ENCODE measurements at regions not wholly inside any gene's neighbourhood (a gene's known extent, or its start where the extent isn't known, plus 50 kb on each side); places are given as distances from the start of the nearest gene placed in this dataset.

DNA sequence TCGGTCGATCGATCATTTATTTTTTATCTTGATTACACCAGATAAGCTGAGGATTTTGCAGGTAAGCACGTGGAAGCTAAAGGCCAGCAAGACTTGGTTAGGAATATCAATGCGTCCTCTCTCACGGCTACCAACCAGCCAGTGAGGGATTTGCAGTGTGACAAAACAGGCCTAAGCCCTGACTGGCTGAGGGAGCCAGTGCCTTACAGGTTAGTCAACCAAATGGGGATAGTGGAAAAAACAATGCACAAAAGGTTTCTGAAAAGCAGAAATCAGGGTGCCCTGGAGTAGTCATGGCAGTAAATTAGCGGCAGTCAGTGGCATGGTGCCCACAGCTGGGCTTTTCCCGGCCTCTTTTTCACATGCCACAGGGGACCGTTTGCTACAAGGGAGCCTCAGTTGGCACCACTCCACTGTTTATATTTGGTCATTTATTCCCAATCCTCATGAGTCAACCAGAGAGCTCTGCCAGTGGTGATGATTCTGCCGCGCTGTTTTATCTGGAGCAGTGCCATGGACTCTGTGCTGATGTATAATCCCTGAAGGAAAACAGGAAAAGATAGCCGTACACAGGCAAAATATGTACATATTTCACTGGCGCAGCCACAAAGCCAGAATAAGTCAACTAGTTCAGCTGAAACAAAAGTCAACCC lies 167.6 kb downstream of the RHOU start:
- H3K36me3 ChIP-seq (ENCODE audit: control insufficient read depth in 4 of 4, insufficient read depth in 3 of 4, low read depth in 1 of 4, low read length in 3 of 4), result no peaks in the 10 kb centered on the region
- TF ChIP-seq GABPA (IDR thresholded peaks at IDR 0.05 in 1 of 2, conservative IDR thresholded peaks at IDR 0.05 in 1 of 2) (peak in 1 of 2 donors; percentile 10), YY1 (IDR thresholded peaks at IDR 0.05) (peak; percentile 72), FOXA2 (IDR thresholded peaks at IDR 0.05) (peak; percentile 84), RAD21 (IDR thresholded peaks at IDR 0.05) (peak; percentile 73 to 80), EGR1 (IDR thresholded peaks at IDR 0.05; ENCODE audit: low read depth in 2 of 2) (peak in 1 of 2 donors; percentile 18), SP1 (IDR thresholded peaks at IDR 0.05) (peak; percentile 77), HNF4A (conservative IDR thresholded peaks at IDR 0.05) (peak; percentile 66 to 85), NR2F2 (IDR thresholded peaks at IDR 0.05) (peak; percentile 77), FOXA1 (IDR thresholded peaks at IDR 0.05) (peak; percentile 77), TAF1 (conservative IDR thresholded peaks at IDR 0.05) (no peak), RXRA (IDR thresholded peaks at IDR 0.05) (peak; percentile 50 to 86), HNF4G (IDR thresholded peaks at IDR 0.05) (peak; percentile 39), JUND (IDR thresholded peaks at IDR 0.05) (peak; percentile 91 to 97)
- TF ChIP-seq, protein P1, sequence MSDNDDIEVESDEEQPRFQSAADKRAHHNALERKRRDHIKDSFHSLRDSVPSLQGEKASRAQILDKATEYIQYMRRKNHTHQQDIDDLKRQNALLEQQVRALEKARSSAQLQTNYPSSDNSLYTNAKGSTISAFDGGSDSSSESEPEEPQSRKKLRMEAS (IDR thresholded peaks at IDR 0.05), result peak; percentile 88
- TF ChIP-seq, protein P2, sequence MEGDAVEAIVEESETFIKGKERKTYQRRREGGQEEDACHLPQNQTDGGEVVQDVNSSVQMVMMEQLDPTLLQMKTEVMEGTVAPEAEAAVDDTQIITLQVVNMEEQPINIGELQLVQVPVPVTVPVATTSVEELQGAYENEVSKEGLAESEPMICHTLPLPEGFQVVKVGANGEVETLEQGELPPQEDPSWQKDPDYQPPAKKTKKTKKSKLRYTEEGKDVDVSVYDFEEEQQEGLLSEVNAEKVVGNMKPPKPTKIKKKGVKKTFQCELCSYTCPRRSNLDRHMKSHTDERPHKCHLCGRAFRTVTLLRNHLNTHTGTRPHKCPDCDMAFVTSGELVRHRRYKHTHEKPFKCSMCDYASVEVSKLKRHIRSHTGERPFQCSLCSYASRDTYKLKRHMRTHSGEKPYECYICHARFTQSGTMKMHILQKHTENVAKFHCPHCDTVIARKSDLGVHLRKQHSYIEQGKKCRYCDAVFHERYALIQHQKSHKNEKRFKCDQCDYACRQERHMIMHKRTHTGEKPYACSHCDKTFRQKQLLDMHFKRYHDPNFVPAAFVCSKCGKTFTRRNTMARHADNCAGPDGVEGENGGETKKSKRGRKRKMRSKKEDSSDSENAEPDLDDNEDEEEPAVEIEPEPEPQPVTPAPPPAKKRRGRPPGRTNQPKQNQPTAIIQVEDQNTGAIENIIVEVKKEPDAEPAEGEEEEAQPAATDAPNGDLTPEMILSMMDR (IDR thresholded peaks at IDR 0.05; ENCODE audit: low read depth, low read length, missing input control), result no peak
- TF ChIP-seq, protein P3, sequence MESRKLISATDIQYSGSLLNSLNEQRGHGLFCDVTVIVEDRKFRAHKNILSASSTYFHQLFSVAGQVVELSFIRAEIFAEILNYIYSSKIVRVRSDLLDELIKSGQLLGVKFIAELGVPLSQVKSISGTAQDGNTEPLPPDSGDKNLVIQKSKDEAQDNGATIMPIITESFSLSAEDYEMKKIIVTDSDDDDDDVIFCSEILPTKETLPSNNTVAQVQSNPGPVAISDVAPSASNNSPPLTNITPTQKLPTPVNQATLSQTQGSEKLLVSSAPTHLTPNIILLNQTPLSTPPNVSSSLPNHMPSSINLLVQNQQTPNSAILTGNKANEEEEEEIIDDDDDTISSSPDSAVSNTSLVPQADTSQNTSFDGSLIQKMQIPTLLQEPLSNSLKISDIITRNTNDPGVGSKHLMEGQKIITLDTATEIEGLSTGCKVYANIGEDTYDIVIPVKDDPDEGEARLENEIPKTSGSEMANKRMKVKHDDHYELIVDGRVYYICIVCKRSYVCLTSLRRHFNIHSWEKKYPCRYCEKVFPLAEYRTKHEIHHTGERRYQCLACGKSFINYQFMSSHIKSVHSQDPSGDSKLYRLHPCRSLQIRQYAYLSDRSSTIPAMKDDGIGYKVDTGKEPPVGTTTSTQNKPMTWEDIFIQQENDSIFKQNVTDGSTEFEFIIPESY (IDR thresholded peaks at IDR 0.05), result peak; percentile 71
- TF ChIP-seq, protein P4, sequence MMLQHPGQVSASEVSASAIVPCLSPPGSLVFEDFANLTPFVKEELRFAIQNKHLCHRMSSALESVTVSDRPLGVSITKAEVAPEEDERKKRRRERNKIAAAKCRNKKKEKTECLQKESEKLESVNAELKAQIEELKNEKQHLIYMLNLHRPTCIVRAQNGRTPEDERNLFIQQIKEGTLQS (IDR thresholded peaks at IDR 0.05), result peak; percentile 74
- TF ChIP-seq, protein P5, sequence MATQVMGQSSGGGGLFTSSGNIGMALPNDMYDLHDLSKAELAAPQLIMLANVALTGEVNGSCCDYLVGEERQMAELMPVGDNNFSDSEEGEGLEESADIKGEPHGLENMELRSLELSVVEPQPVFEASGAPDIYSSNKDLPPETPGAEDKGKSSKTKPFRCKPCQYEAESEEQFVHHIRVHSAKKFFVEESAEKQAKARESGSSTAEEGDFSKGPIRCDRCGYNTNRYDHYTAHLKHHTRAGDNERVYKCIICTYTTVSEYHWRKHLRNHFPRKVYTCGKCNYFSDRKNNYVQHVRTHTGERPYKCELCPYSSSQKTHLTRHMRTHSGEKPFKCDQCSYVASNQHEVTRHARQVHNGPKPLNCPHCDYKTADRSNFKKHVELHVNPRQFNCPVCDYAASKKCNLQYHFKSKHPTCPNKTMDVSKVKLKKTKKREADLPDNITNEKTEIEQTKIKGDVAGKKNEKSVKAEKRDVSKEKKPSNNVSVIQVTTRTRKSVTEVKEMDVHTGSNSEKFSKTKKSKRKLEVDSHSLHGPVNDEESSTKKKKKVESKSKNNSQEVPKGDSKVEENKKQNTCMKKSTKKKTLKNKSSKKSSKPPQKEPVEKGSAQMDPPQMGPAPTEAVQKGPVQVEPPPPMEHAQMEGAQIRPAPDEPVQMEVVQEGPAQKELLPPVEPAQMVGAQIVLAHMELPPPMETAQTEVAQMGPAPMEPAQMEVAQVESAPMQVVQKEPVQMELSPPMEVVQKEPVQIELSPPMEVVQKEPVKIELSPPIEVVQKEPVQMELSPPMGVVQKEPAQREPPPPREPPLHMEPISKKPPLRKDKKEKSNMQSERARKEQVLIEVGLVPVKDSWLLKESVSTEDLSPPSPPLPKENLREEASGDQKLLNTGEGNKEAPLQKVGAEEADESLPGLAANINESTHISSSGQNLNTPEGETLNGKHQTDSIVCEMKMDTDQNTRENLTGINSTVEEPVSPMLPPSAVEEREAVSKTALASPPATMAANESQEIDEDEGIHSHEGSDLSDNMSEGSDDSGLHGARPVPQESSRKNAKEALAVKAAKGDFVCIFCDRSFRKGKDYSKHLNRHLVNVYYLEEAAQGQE (IDR thresholded peaks at IDR 0.05), result peak; percentile 68
- H3K27ac ChIP-seq (ENCODE audit: low read depth in 1 of 2, low read length in 2 of 2), result peak overlapping the region; percentile 72 to 74
- peaks cover 2 to 11% (median 7%) of the 10 kb centered on the region in 4 donors for H3K4me1 ChIP-seq (ENCODE audit: control insufficient read depth in 4 of 4, insufficient read depth in 4 of 4, low read length in 3 of 4)
- 52% methylated on average over 13 of the region's 13 CpGs for WGBS
- no peaks in the 10 kb centered on the region for H3K9me3 ChIP-seq (ENCODE audit: control insufficient read depth in 4 of 4, low read length in 3 of 4)
- no peak for DNase-seq (ENCODE audit: low spot score)
- H3K4me3 ChIP-seq (ENCODE audit: low read depth in 1 of 3, low read length in 3 of 3), result no peak overlapping the region
- no peak overlapping the region for H3K9ac ChIP-seq (ENCODE audit: low read depth in 1 of 2, low read length in 2 of 2)
- H3K27me3 ChIP-seq (ENCODE audit: control insufficient read depth in 4 of 4, insufficient read depth in 4 of 4, low read length in 3 of 4), result no peaks in the 10 kb centered on the region

Measured in liver (tissue), 8 donors.